ENCODE measurements at regions not wholly inside any gene's neighbourhood (a gene's known extent, or its start where the extent isn't known, plus 50 kb on each side); places are given as distances from the start of the nearest gene placed in this dataset.

DNA sequence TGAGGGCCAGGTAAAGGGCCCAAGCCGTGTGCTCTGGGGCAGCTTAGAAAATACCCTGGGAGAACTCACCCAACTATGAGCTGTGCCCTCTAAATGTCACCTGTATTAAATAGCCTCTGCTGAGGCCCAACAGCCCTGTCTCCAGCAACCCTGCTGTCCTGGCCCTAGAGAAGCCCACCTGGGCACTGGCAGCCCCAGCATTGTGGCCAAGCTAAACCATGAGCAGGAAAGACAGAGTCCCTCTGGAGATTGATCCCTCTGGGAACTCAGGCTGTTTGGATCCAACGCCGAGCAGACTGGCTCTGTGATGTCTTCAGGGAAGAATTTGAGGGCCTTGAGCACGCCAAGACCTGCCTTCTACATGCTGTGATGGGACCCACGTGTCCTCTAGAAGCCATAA lies 126.5 kb downstream of the TTC32 start:
- intact Hi-C loops (cut with DNase I): no loop called here
- Histone ChIP-seq H3K36me3 (no peaks in the 10 kb centered on the region), H3K4me1 (peaks cover 0 to 7% of the 10 kb centered on the region in 2 donors), H3K27ac (peak overlapping the region in 1 of 2 donors; percentile 45), H3K9me3 (no peaks in the 10 kb centered on the region), H3K4me3 (no peak overlapping the region), H3K27me3 (no peaks in the 10 kb centered on the region)
- TF ChIP-seq, protein P1, sequence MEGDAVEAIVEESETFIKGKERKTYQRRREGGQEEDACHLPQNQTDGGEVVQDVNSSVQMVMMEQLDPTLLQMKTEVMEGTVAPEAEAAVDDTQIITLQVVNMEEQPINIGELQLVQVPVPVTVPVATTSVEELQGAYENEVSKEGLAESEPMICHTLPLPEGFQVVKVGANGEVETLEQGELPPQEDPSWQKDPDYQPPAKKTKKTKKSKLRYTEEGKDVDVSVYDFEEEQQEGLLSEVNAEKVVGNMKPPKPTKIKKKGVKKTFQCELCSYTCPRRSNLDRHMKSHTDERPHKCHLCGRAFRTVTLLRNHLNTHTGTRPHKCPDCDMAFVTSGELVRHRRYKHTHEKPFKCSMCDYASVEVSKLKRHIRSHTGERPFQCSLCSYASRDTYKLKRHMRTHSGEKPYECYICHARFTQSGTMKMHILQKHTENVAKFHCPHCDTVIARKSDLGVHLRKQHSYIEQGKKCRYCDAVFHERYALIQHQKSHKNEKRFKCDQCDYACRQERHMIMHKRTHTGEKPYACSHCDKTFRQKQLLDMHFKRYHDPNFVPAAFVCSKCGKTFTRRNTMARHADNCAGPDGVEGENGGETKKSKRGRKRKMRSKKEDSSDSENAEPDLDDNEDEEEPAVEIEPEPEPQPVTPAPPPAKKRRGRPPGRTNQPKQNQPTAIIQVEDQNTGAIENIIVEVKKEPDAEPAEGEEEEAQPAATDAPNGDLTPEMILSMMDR (IDR thresholded peaks at IDR 0.05): no peak
- peak in 1 of 2 donors; percentile 56 for DNase-seq (ENCODE audit: low spot score in 2 of 2)

DNA sequence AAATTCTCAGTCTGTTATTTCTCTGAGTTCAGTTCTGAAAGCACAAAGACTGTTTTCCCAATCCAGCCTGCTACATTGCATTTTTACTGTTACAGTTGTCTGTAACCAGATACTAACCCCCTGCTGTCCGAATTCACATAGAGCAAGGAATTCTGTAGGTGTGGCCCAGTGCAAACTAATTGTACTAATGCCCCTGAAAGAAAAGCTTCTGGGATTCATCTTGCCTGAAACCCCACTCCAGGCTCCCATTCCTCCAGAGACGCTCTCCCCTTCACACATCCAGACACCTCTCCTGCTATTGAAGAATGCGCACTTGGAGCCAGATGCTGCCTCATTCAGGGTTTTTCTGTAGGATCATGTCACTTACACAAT lies 127.0 kb downstream of the TTC32 start:
- no peaks in the 10 kb centered on the region for H3K9me3 ChIP-seq
- DNase-seq (ENCODE audit: low spot score in 2 of 2): no peak
- H3K4me3 ChIP-seq: no peak overlapping the region
- no peaks in the 10 kb centered on the region for H3K27me3 ChIP-seq
- intact Hi-C loops (cut with DNase I): no loop called here
- TF ChIP-seq, protein P1 (IDR thresholded peaks at IDR 0.05): no peak
- no peaks in the 10 kb centered on the region for H3K36me3 ChIP-seq
- H3K4me1 ChIP-seq: peaks cover 0 to 7% of the 10 kb centered on the region in 2 donors
- no peak overlapping the region for H3K27ac ChIP-seq

DNA sequence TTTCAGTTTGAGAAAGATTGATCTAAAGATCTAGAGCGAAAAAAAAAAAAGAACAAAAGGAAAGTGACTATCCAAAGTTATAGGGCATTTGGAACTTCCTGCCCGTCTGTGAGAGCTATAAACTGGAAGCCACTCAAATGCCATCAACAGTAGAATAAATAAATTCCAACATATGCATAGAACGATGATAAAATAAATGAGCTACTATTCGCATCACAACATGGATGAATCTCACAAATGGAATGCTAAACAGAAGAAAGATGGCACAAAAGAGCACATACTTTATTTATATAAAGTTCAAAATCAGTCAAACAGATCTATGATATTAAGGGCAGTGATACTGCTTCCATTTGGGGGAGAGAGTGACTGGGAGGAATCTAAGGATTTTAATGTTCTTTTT lies 128.8 kb downstream of the TTC32 start:
- no peaks in the 10 kb centered on the region for H3K9me3 ChIP-seq
- intact Hi-C loops (cut with DNase I): no loop called here
- no peaks in the 10 kb centered on the region for H3K36me3 ChIP-seq
- no peak overlapping the region for H3K27ac ChIP-seq
- no peak overlapping the region for H3K4me3 ChIP-seq
- H3K27me3 ChIP-seq: no peaks in the 10 kb centered on the region
- TF ChIP-seq, protein P1 (IDR thresholded peaks at IDR 0.05): no peak
- H3K4me1 ChIP-seq: peaks cover 0 to 7% of the 10 kb centered on the region in 2 donors
- DNase-seq (ENCODE audit: low spot score in 2 of 2): no peak

DNA sequence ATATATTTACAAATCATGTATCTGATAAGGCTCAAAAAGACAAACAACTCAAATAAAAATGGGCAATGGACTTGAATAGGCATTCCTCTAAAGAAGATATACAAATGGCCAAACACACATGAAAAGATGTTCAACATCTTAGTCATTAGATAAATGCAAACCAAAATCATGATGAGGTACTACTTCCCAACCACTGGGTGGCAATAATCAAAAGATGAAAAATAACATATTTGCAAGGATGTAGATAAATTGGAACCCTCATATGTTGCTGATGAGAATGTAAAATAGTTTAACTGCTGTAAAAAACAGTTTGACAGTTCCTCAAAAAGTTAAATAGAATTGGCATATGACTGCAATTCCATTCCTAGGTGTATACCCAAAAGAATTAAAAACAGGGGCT lies 132.3 kb downstream of the TTC32 start:
- Histone ChIP-seq H3K36me3 (no peaks in the 10 kb centered on the region), H3K9me3 (no peaks in the 10 kb centered on the region), H3K4me3 (no peak overlapping the region), H3K27me3 (no peaks in the 10 kb centered on the region), H3K4me1 (no peaks in the 10 kb centered on the region), H3K27ac (no peak overlapping the region)
- TF ChIP-seq, protein P1 (IDR thresholded peaks at IDR 0.05): peak in 1 of 3 experiments; percentile 9
- DNase-seq (ENCODE audit: low spot score in 2 of 2): no peak
- intact Hi-C loops (cut with DNase I): no loop called here

DNA sequence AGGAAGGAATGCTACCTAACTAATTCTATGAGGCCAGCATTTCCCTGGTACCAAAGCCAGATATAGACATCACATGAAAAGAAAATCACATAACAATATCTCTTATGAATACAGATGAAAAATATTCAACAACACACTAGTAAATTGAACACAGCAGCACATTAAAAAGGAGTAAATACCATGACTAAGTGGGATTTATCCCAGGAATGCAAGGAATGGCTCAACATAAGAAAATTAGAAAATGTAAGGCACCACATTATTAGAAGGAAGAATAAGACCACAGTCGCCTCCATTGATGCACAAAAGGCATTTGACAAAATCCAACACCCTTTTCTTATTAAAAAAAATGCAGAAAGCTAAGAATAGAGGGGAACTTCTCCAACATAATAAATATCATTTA lies 133.9 kb downstream of the TTC32 start:
- H3K4me1 ChIP-seq: no peaks in the 10 kb centered on the region
- H3K27ac ChIP-seq: no peak overlapping the region
- TF ChIP-seq, protein P1 (IDR thresholded peaks at IDR 0.05): no peak
- intact Hi-C loops (cut with DNase I): no loop called here
- no peaks in the 10 kb centered on the region for H3K36me3 ChIP-seq
- no peak overlapping the region for H3K4me3 ChIP-seq
- no peaks in the 10 kb centered on the region for H3K27me3 ChIP-seq
- DNase-seq (ENCODE audit: low spot score in 2 of 2): no peak
- H3K9me3 ChIP-seq: no peaks in the 10 kb centered on the region

DNA sequence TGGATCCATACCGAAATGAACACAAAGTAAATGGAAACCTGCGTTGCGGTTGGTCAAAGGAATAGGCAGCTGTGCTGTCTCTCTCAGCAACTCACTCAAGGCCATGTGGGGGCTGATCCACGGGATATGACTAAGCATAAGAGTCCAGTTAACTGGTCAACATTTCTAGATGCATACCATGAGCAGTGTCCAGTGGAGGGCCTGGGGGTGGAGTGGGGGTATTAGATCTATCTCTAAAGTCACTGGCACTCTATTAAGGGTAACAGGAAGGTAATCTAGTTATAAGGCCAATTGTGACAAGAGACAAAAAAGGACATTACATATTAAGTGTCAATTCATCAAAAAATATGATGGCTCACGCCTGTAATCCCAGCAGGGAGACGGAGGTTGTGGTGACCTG lies 136.8 kb downstream of the TTC32 start:
- peak in 1 of 2 donors; percentile 1 for DNase-seq (ENCODE audit: low spot score in 2 of 2)
- Histone ChIP-seq H3K4me1 (no peaks in the 10 kb centered on the region), H3K36me3 (no peaks in the 10 kb centered on the region), H3K9me3 (no peaks in the 10 kb centered on the region), H3K4me3 (no peak overlapping the region), H3K27me3 (no peaks in the 10 kb centered on the region), H3K27ac (no peak overlapping the region)
- intact Hi-C loops (cut with DNase I): no loop called here
- TF ChIP-seq, protein P1 (IDR thresholded peaks at IDR 0.05): no peak

All from ascending aorta (tissue), 2 donors.